ENCODE measurements at regions not wholly inside any gene's neighbourhood (a gene's known extent, or its start where the extent isn't known, plus 50 kb on each side); places are given as distances from the start of the nearest gene placed in this dataset.

- Histone ChIP-seq H3K27me3 (no peaks in the 10 kb centered on the region), H3K36me3 (no peaks in the 10 kb centered on the region), H3K4me1 (no peaks in the 10 kb centered on the region), H3K9me3 (no peaks in the 10 kb centered on the region), H3K27ac (no peak overlapping the region), H3K4me3 (no peak overlapping the region)
- 37 to 48% methylated on average over 7 of the region's 7 CpGs for WGBS, 2 donors
- peak in 2 of 6 donors; percentile 31 to 44 for DNase-seq
- intact Hi-C loops (cut with DNase I) = no loop called here
- ATAC-seq = peak; percentile 83 to 93 (median 86)
- FAIRE-seq = no peak
- TF ChIP-seq, protein P1, sequence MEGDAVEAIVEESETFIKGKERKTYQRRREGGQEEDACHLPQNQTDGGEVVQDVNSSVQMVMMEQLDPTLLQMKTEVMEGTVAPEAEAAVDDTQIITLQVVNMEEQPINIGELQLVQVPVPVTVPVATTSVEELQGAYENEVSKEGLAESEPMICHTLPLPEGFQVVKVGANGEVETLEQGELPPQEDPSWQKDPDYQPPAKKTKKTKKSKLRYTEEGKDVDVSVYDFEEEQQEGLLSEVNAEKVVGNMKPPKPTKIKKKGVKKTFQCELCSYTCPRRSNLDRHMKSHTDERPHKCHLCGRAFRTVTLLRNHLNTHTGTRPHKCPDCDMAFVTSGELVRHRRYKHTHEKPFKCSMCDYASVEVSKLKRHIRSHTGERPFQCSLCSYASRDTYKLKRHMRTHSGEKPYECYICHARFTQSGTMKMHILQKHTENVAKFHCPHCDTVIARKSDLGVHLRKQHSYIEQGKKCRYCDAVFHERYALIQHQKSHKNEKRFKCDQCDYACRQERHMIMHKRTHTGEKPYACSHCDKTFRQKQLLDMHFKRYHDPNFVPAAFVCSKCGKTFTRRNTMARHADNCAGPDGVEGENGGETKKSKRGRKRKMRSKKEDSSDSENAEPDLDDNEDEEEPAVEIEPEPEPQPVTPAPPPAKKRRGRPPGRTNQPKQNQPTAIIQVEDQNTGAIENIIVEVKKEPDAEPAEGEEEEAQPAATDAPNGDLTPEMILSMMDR (IDR thresholded peaks at IDR 0.05) = peak; percentile 10 to 26 (median 14)
These were observed 59.4 kb upstream of the UCN3 start for GRCh38 chr10:5305374-5305773.

DNA sequence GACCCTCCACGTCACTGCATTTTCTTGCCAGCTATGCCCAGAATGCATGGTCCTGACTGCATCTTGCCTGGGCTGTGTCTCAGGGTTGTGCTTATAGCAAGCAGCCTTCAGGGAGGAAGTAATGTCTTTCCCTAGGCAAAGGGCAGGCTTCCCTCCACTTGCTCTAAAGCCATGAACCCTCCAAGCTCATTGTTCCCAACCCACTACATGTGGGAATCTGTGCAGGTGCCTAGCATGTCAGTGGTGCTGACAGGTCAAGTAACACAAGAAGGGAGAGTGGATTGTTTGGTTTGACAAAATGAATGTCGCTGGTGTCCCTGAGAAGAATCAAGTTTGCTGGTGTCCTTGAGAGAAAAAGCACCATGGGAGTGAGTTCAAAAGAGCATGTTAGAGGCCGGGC lies 53.9 kb upstream of the UCN3 start:
- FAIRE-seq (no peak), DNase-seq (peak in 2 of 6 donors; percentile 16 to 25), ATAC-seq (peak in 3 of 4 donors; percentile 50 to 85 (median 73))
- H3K27ac ChIP-seq = no peak overlapping the region
- no peaks in the 10 kb centered on the region for H3K4me1 ChIP-seq
- H3K27me3 ChIP-seq = no peaks in the 10 kb centered on the region
- WGBS, 2 donors = 58 to 59% methylated on average over 3 of the region's 3 CpGs
- H3K9me3 ChIP-seq = no peaks in the 10 kb centered on the region
- TF ChIP-seq, protein P1 (IDR thresholded peaks at IDR 0.05) = no peak
- no peak overlapping the region for H3K4me3 ChIP-seq
- intact Hi-C loops (cut with DNase I) = no loop called here
- H3K36me3 ChIP-seq = no peaks in the 10 kb centered on the region

- WGBS, 2 donors = 46 to 48% methylated on average over 1 of the region's 1 CpG
- no peaks in the 10 kb centered on the region for H3K4me1 ChIP-seq
- TF ChIP-seq, protein P1 (IDR thresholded peaks at IDR 0.05) = no peak
- H3K4me3 ChIP-seq = no peak overlapping the region
- no peaks in the 10 kb centered on the region for H3K36me3 ChIP-seq
- DNase-seq (no peak), ATAC-seq (no peak), FAIRE-seq (no peak)
- no peaks in the 10 kb centered on the region for H3K9me3 ChIP-seq
- H3K27ac ChIP-seq = no peak overlapping the region
- intact Hi-C loops (cut with DNase I) = no loop called here
- H3K27me3 ChIP-seq = no peaks in the 10 kb centered on the region
These were observed 53.1 kb upstream of the UCN3 start for GRCh38 chr10:5311617-5312016.

DNA sequence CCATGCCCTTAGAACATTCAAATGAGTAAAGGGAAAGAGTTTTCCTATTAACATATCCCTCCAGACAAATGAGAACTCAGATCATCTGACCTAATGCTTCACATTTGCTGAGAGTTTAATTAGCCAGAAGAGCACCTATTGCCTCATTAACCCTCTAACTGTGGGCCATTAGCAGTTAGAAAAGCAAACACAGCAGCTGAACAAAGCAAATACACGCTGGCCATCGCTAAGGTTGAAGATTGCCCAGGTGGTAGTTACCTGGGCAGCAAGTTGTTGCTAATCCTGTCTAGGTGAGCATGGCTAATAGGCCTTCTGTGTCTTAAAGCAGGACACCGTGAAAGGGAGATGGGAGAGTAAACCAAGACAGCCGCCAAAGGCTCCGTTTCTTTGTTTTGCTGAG lies 49.9 kb upstream of the UCN3 start:
- no peaks in the 10 kb centered on the region for H3K9me3 ChIP-seq
- no peaks in the 10 kb centered on the region for H3K36me3 ChIP-seq
- H3K4me3 ChIP-seq = no peak overlapping the region
- 60 to 70% methylated on average over 5 of the region's 5 CpGs for WGBS, 2 donors
- DNase-seq = peak in 1 of 6 donors; percentile 7
- no peak for FAIRE-seq
- ATAC-seq = peak in 3 of 4 donors; percentile 41 to 88 (median 86)
- H3K4me1 ChIP-seq = no peaks in the 10 kb centered on the region
- TF ChIP-seq, protein P1 (IDR thresholded peaks at IDR 0.05) = no peak
- H3K27me3 ChIP-seq = no peaks in the 10 kb centered on the region
- intact Hi-C loops (cut with DNase I) = no loop called here
- H3K27ac ChIP-seq = no peak overlapping the region
